GM18508 (cell line): ENCODE measurements at regions not wholly inside any gene's neighbourhood (a gene's known extent, or its start where the extent isn't known, plus 50 kb on each side); places are given as distances from the start of the nearest gene placed in this dataset.

Experiments used
- ATAC-seq: cut with Tn5 transposase; IDR thresholded peaks from one replicate; pipeline ENCODE4 v1.9.1; 2021; ENCODE audit warnings: moderate number of reproducible peaks; ENCODE audit not compliant: insufficient read depth, unreplicated experiment

- no peak for ATAC-seq
Measured at GRCh38 chr4:137345597-137345996, 186.7 kb downstream of the PCDH18 start.

DNA sequence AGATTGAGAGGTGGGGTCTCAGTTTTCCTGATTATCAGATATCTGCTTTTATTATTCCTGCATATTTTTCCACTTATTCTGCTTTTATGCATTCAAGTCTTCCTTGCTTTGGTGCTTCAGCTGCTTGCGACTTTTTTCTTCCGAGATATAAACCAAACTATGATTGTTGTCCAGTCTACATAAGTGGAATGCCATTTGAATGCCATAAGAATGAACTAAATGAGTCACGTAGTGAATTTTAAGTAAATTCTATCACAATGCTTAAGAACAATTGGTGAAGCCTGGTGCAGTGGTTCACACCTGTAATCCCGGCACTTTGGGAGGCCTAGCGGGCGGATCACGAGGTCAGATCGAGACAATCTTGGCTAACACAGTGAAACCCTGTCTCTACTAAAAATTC, 189.1 kb downstream of the PCDH18 start:
- ATAC-seq, result no peak

GRCh38 chr4:137333031-137333430, 199.3 kb downstream of the PCDH18 start:
- ATAC-seq, result no peak

GRCh38 chr4:137312257-137312656, 220.0 kb downstream of the PCDH18 start:
- ATAC-seq, result no peak

GRCh38 chr4:137310593-137311490, 221.5 kb downstream of the PCDH18 start:
- ATAC-seq, result no peak

GRCh38 chr4:137310166-137310565, 222.1 kb downstream of the PCDH18 start:
- ATAC-seq, result no peak

- no peak for ATAC-seq
Measured at GRCh38 chr4:137309424-137309823, 222.9 kb downstream of the PCDH18 start.

GRCh38 chr4:137307806-137308205, 224.5 kb downstream of the PCDH18 start:
- ATAC-seq, result no peak

- ATAC-seq, result no peak
Measured at GRCh38 chr4:137300776-137301175, 231.5 kb downstream of the PCDH18 start.

- ATAC-seq, result no peak
Measured at GRCh38 chr4:137299281-137299680, 233.0 kb downstream of the PCDH18 start.

DNA sequence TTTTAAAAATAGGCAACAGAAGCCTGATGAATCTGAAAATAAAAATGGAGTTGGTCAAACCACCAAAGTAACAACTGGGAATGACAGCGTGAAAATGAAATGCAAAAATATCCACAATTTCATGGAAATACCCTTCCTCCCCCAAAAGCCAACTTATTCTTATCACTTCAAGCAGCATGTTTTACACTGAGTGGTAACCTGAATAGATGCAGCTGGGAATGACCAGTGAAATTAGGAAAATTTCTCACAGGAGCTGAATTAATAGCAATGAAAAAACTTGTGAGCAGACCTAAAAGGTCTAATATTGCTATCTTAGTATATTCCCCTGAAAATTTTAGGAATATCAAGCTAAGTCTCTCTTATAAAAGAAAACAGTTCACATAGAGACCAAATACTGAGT, 239.0 kb downstream of the PCDH18 start:
- ATAC-seq, result no peak

DNA sequence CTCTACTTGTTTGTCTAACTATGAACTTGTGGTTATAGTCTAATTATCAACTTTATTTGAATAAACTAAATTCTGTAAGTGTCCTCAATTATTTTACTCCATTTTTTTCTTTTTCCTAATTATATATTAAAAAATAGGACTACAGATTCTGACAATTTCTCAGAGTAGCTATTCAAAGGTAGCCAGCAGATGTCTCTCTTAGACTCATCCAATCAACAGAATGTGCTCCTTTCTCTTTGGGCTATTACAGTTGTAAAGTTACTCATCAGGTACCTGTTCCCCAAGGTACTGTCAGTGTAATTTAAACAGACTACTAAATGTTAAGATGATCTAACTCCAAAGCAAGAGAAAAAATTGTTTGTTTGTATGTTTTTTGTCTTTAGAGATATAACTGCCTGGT, 248.6 kb downstream of the PCDH18 start:
- no peak for ATAC-seq

DNA sequence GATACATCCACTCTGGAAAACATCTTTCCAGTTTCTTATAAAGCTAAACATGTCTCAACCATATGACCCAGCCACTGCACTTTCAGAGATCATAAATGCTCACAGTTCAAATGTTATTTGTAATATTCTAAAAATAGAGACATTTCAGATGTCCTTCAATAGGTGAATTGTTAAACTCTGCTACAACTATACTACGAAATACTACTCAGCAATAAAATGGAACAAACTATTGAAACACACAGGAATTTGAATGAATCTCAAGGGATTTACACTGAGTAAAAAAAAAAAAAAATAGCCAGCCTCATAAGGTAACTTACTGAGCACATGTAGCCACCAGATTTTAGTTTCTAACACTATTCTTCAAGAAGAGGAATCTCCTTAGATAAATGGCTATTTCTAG, 253.9 kb downstream of the PCDH18 start:
- no peak for ATAC-seq

DNA sequence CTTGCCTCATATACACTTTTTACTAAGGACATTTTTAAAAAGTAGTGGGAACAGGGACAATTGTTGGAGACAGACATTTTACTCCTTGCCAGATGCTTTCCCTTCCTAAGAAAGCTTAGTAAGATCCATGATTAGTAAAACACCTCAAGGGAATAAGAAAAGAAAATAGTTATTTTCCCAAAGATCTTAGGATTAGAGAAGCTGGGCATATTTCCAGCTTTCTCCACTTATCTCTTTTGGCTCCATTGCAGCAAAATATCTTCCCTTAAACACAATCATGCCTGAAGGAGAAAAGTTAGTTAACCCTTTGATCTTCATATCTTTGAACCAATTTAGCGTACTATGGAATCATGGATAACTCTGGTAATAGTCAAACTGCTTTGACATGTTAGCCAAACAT, 257.9 kb downstream of the PCDH18 start:
- no peak for ATAC-seq

DNA sequence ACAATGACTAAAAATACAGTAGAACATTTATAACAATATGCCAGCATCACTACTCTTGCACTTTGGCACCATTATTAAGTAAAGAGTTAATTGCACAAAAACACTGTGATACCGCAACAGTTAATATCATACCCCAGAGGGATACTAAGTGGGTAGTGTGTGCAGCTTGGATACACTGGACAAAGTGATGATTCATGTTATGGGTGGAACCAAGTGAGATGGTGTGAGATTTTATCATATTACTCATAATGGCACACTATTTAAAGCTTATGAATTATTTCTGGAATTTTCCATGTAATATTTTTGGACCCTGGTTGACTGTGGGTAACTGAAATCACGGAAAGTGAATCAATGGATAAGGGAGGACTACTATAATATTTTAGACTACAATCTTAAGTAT, 265.3 kb downstream of the PCDH18 start:
- no peak for ATAC-seq

- ATAC-seq, result no peak
Measured at GRCh38 chr4:137266511-137266910, 265.8 kb downstream of the PCDH18 start.

DNA sequence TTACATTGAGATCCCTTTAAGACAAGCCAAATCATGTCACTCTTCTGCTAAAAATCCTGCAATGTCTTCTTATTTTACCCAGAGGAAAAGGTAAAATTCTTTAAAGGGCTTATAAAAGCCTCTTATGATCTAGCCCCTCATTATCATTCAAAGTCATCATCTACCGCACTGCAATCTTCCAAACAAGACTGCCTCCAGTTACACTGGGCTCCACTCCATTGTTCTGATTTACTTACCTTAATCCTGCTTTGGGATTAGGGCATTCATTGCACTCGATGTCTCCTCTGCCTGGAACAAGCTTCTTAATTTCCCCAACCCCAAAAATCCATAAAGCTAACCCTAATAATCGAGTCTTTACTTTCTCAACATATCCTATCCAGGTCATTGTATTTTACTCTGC, 269.1 kb downstream of the PCDH18 start:
- ATAC-seq, result no peak

DNA sequence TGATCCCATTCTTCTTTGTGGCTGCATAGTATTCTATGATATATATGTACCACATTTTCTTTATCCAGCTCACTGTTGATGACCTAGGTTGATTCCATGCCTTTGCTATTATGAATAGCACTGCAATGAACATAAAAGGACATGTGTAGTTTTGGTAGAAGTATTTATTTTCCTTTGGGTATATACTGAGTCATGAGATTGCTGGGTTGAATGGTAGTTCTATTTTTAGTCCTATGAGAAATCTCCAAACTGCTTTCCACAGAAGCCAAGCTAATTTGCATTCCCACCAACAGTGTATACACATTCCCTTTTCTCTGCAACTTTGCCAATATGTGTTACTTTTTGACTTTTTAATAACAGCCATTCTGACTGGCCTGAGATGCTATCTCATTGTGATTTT, 278.3 kb downstream of the PCDH18 start:
- no peak for ATAC-seq

- no peak for ATAC-seq
Measured at GRCh38 chr4:137249112-137249511, 283.2 kb downstream of the PCDH18 start.

- no peak for ATAC-seq
Measured at GRCh38 chr4:137238456-137239162, 293.7 kb downstream of the PCDH18 start.

DNA sequence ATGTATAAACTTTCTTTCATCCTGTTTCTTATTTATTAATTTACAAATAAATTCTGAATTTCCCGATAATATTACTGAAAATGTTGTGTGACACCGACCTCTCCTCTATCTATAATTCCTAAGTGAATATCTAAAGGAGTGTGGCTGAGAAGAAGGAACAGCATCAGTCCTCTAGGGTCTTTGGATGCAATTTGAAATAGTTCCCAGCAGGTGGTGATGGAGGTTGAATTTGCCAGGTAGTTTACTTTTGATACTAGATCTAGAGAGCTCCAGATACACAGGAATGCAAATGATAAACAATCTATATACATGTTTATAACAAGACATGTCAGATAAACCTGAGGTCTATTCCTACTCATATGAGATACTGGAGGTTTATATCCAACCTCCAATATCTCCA, 305.4 kb downstream of the PCDH18 start:
- no peak for ATAC-seq

DNA sequence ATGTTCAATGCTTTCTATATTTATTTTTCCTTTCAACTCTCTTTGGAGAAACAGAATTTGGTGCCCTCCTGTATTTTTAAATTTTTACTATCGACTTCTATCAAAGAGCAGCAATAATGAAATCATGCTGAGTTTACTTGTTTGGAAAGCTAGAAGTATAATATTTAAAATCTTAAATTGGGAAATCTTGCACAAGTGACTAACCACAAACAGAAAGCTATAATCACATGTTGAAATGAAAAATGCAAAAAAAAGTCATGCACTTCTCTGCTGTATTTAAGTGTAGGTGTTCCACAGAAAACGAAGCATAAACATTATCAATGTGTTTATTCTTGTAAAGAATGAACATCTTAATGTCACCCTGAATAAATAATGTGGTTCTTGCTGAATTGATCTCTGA, 306.1 kb downstream of the PCDH18 start:
- no peak for ATAC-seq
